GM12878 (cell line): ENCODE measurements at regions not wholly inside any gene's neighbourhood (a gene's known extent, or its start where the extent isn't known, plus 50 kb on each side); places are given as distances from the start of the nearest gene placed in this dataset.

Experiments used
- ATAC-seq: fragments of 200-7000 bp; cut with Tn5 transposase; 3 replicates; pipeline ENCODE4 v1.9.1; 2020; ENCODE audit warnings: mild to moderate bottlenecking, moderate library complexity
- BruUV-seq: library from RNA; stranded (reverse); fragments of 400-500 nt; replicated peaks from 2 replicates; lab custom pipeline; 2021; lab: Mats Ljungman, UMichigan
- CTCF ChIA-PET: fragments of 300-600 bp; sonication (Branson Sonifier 250); formaldehyde crosslinking; extraction: SDS; loops from one replicate; lab custom pipeline; 2021; ENCODE audit warnings: inconsistent platforms; lab: Yijun Ruan, JAX
- POLR2A ChIA-PET: fragments of 350-600 bp; formaldehyde crosslinking; extraction: SDS; loops from one replicate; lab custom pipeline; 2021; ENCODE audit warnings: inconsistent platforms; lab: Charles Lee
- RAD21 ChIA-PET: fragments of 300-600 bp; sonication (Branson Sonifier 250); formaldehyde crosslinking; loops from one replicate; lab custom pipeline; 2023; ENCODE audit warnings: antibody characterized with exemption; ENCODE audit not compliant: unreplicated experiment; lab: Charles Lee
- SMC1A ChIA-PET: fragments of 300-600 bp; sonication (Branson Sonifier 250); formaldehyde crosslinking; loops from one replicate; lab custom pipeline; 2023; ENCODE audit not compliant: unreplicated experiment, uncharacterized antibody; lab: Charles Lee
- DNase-seq: peaks from one replicate; pipeline ENCODE4 v3.0.0-alpha.2; 2011; ENCODE audit warnings: low read depth, low spot score
- FAIRE-seq: peaks from 3 replicates; lab custom pipeline; 2011; peaks lifted over from hg19 to GRCh38; lab: Jason Lieb, UNC
- H2AFZ ChIP-seq: 2 replicates; pipeline ENCODE4 v1.6.0; 2011; ENCODE audit warnings: low read depth, low read length, control low read depth; ENCODE audit not compliant: control insufficient read depth
- H3K27ac ChIP-seq: 2 replicates; pipeline ENCODE4 v1.5.1; 2011; ENCODE audit warnings: control low read depth; ENCODE audit not compliant: control insufficient read depth, insufficient read depth
- H3K27me3 ChIP-seq, 2 experiments: replicated peaks in 1 of 2; 2 replicates each; pipeline versions ENCODE4 v1.6.0 to v1.6.1; 2011; ENCODE audit warnings: low read length in 1 of 2; ENCODE audit not compliant: control insufficient read depth in 2 of 2, insufficient read depth in 2 of 2
- H3K36me3 ChIP-seq, 2 experiments: 2 replicates each; pipeline ENCODE4 v1.5.1; 2011; ENCODE audit warnings: low read length in 1 of 2; ENCODE audit not compliant: control insufficient read depth in 2 of 2, insufficient read depth in 2 of 2
- H3K4me1 ChIP-seq: 2 replicates; pipeline ENCODE4 v1.6.1; 2011; ENCODE audit warnings: mild to moderate bottlenecking, low read length, moderate library complexity, mixed read lengths; ENCODE audit not compliant: control insufficient read depth, insufficient read depth
- H3K4me2 ChIP-seq: 2 replicates; pipeline ENCODE4 v1.6.0; 2011; ENCODE audit warnings: control low read depth; ENCODE audit not compliant: control insufficient read depth, insufficient read depth
- H3K4me3 ChIP-seq: fragments of 200-600 bp; sonication (generic); 2 replicates; pipeline ENCODE4 v1.5.1; 2016
- H3K79me2 ChIP-seq: 2 replicates; pipeline ENCODE4 v1.6.0; 2011; ENCODE audit warnings: low read length; ENCODE audit not compliant: control insufficient read depth, insufficient read depth
- H3K9ac ChIP-seq: 2 replicates; pipeline ENCODE4 v1.8.0; 2011; ENCODE audit warnings: low read length, control low read depth, mixed read lengths; ENCODE audit not compliant: control insufficient read depth, insufficient read depth
- H3K9me3 ChIP-seq: replicated peaks from 3 replicates; pipeline ENCODE4 v1.5.1; 2011; ENCODE audit warnings: mild to moderate bottlenecking, low read length; ENCODE audit not compliant: control insufficient read depth, insufficient read depth
- H4K20me1 ChIP-seq: 2 replicates; pipeline ENCODE4 v1.6.0; 2011; ENCODE audit not compliant: control insufficient read depth, insufficient read depth
- BHLHE40 ChIP-seq, 2 experiments: fragments of 450-650 bp in 1 of 2; IDR thresholded peaks; 2 replicates each; pipeline ENCODE4 v1.6.1; 2011 to 2017; ENCODE audit warnings: low read depth in 2 of 2, borderline replicate concordance in 1 of 2, improper control_type of control experiment in 1 of 2, low read length in 1 of 2, mild to moderate bottlenecking in 1 of 2
- BRCA1 ChIP-seq: IDR thresholded peaks from 2 replicates; pipeline ENCODE4 v1.6.1; 2011; ENCODE audit warnings: low read depth, low read length, improper control_type of control experiment
- DPF2 ChIP-seq: fragments of 450-650 bp; IDR thresholded peaks from 2 replicates; pipeline ENCODE4 v1.6.1; 2017; ENCODE audit warnings: mild to moderate bottlenecking
- EP300 ChIP-seq, 2 experiments: fragments of 150-350 bp in 1 of 2; IDR thresholded peaks; 2 replicates each; pipeline ENCODE4 v1.6.1; 2011 to 2012; ENCODE audit warnings: low read depth in 2 of 2, low read length in 2 of 2, borderline replicate concordance in 1 of 2, improper control_type of control experiment in 1 of 2, inconsistent platforms in 1 of 2; ENCODE audit not compliant: control insufficient read depth in 1 of 2
- ESRRA ChIP-seq: IDR thresholded peaks from 2 replicates; pipeline ENCODE4 v1.6.1; 2012; ENCODE audit warnings: mild to moderate bottlenecking, low read length, improper control_type of control experiment
- GABPA ChIP-seq: IDR thresholded peaks from 2 replicates; pipeline ENCODE4 v1.6.1; 2014; ENCODE audit warnings: antibody characterized with exemption, low read depth, mild to moderate bottlenecking, inconsistent platforms
- IKZF1 ChIP-seq: fragments of 450-650 bp; conservative IDR thresholded peaks from 2 replicates; pipeline ENCODE4 v1.6.1; 2017; ENCODE audit warnings: antibody characterized with exemption, mild to moderate bottlenecking
- KAT2A ChIP-seq: conservative IDR thresholded peaks from 2 replicates; pipeline ENCODE4 v1.6.1; 2011; ENCODE audit warnings: low read depth, low read length; ENCODE audit not compliant: control insufficient read depth
- KLF5 ChIP-seq: fragments of 450-650 bp; IDR thresholded peaks from 2 replicates; pipeline ENCODE4 v1.6.1; 2014; ENCODE audit warnings: mild to moderate bottlenecking; ENCODE audit not compliant: partially characterized antibody
- MEF2A ChIP-seq: IDR thresholded peaks from 2 replicates; pipeline ENCODE4 v1.6.1; 2011; ENCODE audit warnings: low read depth, mild to moderate bottlenecking, low read length, moderate library complexity; ENCODE audit not compliant: insufficient read depth
- NFIC ChIP-seq: IDR thresholded peaks from 2 replicates; pipeline ENCODE4 v1.6.1; 2012; ENCODE audit warnings: low read depth, mild to moderate bottlenecking, inconsistent platforms, low read length, moderate library complexity
- NRF1 ChIP-seq: conservative IDR thresholded peaks from 2 replicates; pipeline ENCODE4 v1.6.1; 2011; ENCODE audit warnings: mild to moderate bottlenecking, low read depth, low read length, improper control_type of control experiment
- SPI1 ChIP-seq: IDR thresholded peaks from 2 replicates; pipeline ENCODE4 v1.6.1; 2011; ENCODE audit warnings: low read depth, mild to moderate bottlenecking, low read length, moderate library complexity, borderline replicate concordance; ENCODE audit not compliant: insufficient read depth
- SUPT20H ChIP-seq: IDR thresholded peaks from 2 replicates; pipeline ENCODE4 v1.6.1; 2011; ENCODE audit warnings: low read depth, mild to moderate bottlenecking, low read length, moderate library complexity, borderline replicate concordance; ENCODE audit not compliant: control insufficient read depth
- TBL1XR1 ChIP-seq: IDR thresholded peaks from 2 replicates; pipeline ENCODE4 v1.6.1; 2012; ENCODE audit warnings: low read depth, low read length, improper control_type of control experiment
- ZBED1 ChIP-seq: IDR thresholded peaks from 2 replicates; pipeline ENCODE4 v1.6.1; 2016; ENCODE audit warnings: borderline replicate concordance
- ZSCAN29 ChIP-seq: fragments of 450-650 bp; IDR thresholded peaks from 2 replicates; pipeline ENCODE4 v1.6.1; 2017; ENCODE audit warnings: mild to moderate bottlenecking, moderate library complexity
- WGBS: methylation state at CpG from one replicate; pipeline ENCODE4 v1.1.6; 2016; ENCODE audit warnings: low lambda C conversion rate; ENCODE audit not compliant: insufficient replicate concordance, insufficient coverage; ENCODE audit errors: missing lambda C conversion rate; 5-methylcytosine and 5-hydroxymethylcytosine counted together
- in situ Hi-C: fragments of 300-500 bp; cut with MboI; formaldehyde crosslinking; loops from 9 replicates; pipeline ENCODE4 v1.14.3; 2018; ENCODE audit warnings: mixed read lengths
- intact Hi-C: fragments of 100-400 bp; cut with micrococcal nuclease; formaldehyde crosslinking; loops from one replicate; pipeline ENCODE4 v1.14.2; 2022; ENCODE audit not compliant: unreplicated experiment
- TF ChIP-seq, protein P1 (sequence below): fragments of 150-350 bp; IDR thresholded peaks from 2 replicates; pipeline ENCODE4 v1.6.1; 2014; ENCODE audit warnings: mild to moderate bottlenecking, low read depth, low read length
- TF ChIP-seq, protein P2 (sequence below): IDR thresholded peaks from 2 replicates; pipeline ENCODE4 v1.6.1; 2012; ENCODE audit warnings: low read depth, low read length, improper control_type of control experiment
- TF ChIP-seq, protein P3 (sequence below): fragments of 450-650 bp; IDR thresholded peaks from 2 replicates; pipeline ENCODE4 v1.6.1; 2017; ENCODE audit warnings: borderline replicate concordance

DNA sequence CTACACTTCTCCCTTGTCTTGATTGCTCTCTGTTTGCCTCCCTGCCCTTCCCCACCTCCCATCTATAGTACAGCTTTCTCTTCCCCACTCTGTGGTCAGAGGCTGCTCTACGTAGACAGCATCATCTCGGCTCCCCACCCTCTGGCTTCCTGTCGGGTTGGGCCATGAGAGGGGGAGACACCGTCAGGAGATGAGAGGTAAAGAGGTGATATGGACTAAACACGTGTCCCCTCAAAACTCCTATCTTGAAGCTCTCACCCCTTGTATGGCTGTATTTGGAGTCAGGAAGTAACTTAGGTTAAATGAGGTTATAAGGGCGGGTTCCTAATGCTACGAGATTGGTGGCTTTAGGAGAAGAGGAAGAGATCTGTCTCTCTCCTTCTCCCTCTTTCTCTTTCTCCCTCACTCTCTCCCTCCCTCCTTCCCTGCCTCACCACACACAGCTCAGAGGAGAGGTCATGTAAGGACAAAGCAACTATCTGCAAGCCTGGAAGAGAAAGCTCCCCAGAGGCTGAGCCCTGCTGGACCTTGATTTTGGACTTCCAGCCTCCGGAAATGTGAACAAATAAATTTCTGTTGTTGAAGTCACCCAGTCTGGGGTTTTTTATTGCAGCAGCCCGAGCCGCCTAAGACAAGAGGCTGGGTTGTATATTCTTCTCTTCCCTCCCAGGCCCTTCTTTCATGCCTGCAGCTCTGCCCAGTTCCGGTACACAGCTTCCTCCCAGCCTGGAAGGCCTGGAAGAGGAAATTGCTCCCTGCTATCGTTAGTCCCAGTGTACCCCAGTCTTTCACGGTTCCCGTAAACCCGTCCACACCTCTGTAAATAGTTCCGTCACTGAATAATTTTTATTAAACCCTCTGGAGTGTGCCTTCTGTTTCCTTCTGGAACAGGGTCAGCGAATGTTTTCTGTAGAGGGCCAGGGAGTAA, 138.0 kb downstream of the AKAIN1 start:
- Histone ChIP-seq H3K9me3 (no peaks in the 10 kb centered on the region), H3K27me3 (no peaks in the 10 kb centered on the region), H2AFZ (peak overlapping the region; percentile 4; the same call in 1 of the 2 replicates), H3K79me2 (no peaks in the 10 kb centered on the region), H3K4me2 (no peak overlapping the region), H3K4me1 (no peaks in the 10 kb centered on the region; the same call in 1 of the 2 replicates), H3K27ac (no peak overlapping the region), H3K4me3 (no peak overlapping the region), H3K36me3 (no peaks in the 10 kb centered on the region), H3K9ac (no peak overlapping the region), H4K20me1 (no peaks in the 10 kb centered on the region)
- POLR2A ChIA-PET = interaction anchor here (0.6 to 1.8 kb wide), 4 partner anchors 418 to 955 kb away, joined by 3 to 6 read pairs (median 4); no protein-coding TSS in a partner anchor
- DNase-seq (peak; percentile 26), ATAC-seq (peak; percentile 89), FAIRE-seq (no peak)
- SMC1A ChIA-PET = interaction anchor here (0.6 to 6.8 kb wide), 28 partner anchors 9 to 1783 kb away, joined by 3 to 48 read pairs (median 3); no protein-coding TSS in a partner anchor
- intact Hi-C loops = loop anchor here (5.0 to 10.0 kb wide), 9 partner anchors 302 to 1357 kb away; no protein-coding TSS in a partner anchor
- in situ Hi-C loops = loop anchor here (10.0 kb wide), 4 partner anchors 794 to 1774 kb away; no protein-coding TSS in a partner anchor
- WGBS = 20% methylated on average over 17 of the region's 17 CpGs
- CTCF ChIA-PET = interaction anchor here (0.5 to 4.5 kb wide), 40 partner anchors 9 to 1777 kb away, joined by 3 to 44 read pairs (median 5); no protein-coding TSS in a partner anchor
- RAD21 ChIA-PET = interaction anchor here (0.6 to 5.2 kb wide), 30 partner anchors 11 to 1780 kb away, joined by 3 to 38 read pairs (median 4); partner anchors contain the start of gene DLGAP1
- BruUV-seq = TSS peak; percentile 69
- TF ChIP-seq KLF5 = no peak
- no peak for TF ChIP-seq ESRRA
- no peak for TF ChIP-seq TBL1XR1
- TF ChIP-seq MEF2A = no peak
- TF ChIP-seq, protein P1, sequence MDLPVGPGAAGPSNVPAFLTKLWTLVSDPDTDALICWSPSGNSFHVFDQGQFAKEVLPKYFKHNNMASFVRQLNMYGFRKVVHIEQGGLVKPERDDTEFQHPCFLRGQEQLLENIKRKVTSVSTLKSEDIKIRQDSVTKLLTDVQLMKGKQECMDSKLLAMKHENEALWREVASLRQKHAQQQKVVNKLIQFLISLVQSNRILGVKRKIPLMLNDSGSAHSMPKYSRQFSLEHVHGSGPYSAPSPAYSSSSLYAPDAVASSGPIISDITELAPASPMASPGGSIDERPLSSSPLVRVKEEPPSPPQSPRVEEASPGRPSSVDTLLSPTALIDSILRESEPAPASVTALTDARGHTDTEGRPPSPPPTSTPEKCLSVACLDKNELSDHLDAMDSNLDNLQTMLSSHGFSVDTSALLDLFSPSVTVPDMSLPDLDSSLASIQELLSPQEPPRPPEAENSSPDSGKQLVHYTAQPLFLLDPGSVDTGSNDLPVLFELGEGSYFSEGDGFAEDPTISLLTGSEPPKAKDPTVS = no peak
- TF ChIP-seq KAT2A = no peak
- TF ChIP-seq BHLHE40 (IDR thresholded peaks at IDR 0.05; ENCODE audit: borderline replicate concordance in 1 of 2, low read depth in 2 of 2, low read length in 1 of 2) = peak in 1 of 2 experiments; percentile 28; a peak in 1 of 4 replicates
- peak in 1 of 2 experiments; percentile 7; a peak in 1 of 4 replicates for TF ChIP-seq EP300 (IDR thresholded peaks at IDR 0.05; ENCODE audit: borderline replicate concordance in 1 of 2, control insufficient read depth in 1 of 2, low read depth in 2 of 2, low read length in 2 of 2)
- TF ChIP-seq DPF2 = peak; percentile 23; the same call in 1 of the 2 replicates
- no peak for TF ChIP-seq ZSCAN29
- no peak for TF ChIP-seq SUPT20H
- TF ChIP-seq IKZF1 = no peak
- no peak for TF ChIP-seq NFIC
- TF ChIP-seq ZBED1 = no peak
- TF ChIP-seq, protein P2, sequence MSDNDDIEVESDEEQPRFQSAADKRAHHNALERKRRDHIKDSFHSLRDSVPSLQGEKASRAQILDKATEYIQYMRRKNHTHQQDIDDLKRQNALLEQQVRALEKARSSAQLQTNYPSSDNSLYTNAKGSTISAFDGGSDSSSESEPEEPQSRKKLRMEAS = peak; percentile 32; the same call in 1 of the 2 replicates
- no peak for TF ChIP-seq GABPA
- no peak for TF ChIP-seq NRF1
- TF ChIP-seq SPI1 = peak; percentile 36; the same call in 1 of the 2 replicates
- TF ChIP-seq BRCA1 = no peak
- TF ChIP-seq, protein P3, sequence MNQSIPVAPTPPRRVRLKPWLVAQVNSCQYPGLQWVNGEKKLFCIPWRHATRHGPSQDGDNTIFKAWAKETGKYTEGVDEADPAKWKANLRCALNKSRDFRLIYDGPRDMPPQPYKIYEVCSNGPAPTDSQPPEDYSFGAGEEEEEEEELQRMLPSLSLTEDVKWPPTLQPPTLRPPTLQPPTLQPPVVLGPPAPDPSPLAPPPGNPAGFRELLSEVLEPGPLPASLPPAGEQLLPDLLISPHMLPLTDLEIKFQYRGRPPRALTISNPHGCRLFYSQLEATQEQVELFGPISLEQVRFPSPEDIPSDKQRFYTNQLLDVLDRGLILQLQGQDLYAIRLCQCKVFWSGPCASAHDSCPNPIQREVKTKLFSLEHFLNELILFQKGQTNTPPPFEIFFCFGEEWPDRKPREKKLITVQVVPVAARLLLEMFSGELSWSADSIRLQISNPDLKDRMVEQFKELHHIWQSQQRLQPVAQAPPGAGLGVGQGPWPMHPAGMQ = no peak
